ENCODE measurements at regions not wholly inside any gene's neighbourhood (a gene's known extent, or its start where the extent isn't known, plus 50 kb on each side); places are given as distances from the start of the nearest gene placed in this dataset.
"Not testable (repeated sequence)": the region's sequence is repeated elsewhere in the genome, so short reads cannot be mapped to it uniquely, and the experiment has no call there.

DNA sequence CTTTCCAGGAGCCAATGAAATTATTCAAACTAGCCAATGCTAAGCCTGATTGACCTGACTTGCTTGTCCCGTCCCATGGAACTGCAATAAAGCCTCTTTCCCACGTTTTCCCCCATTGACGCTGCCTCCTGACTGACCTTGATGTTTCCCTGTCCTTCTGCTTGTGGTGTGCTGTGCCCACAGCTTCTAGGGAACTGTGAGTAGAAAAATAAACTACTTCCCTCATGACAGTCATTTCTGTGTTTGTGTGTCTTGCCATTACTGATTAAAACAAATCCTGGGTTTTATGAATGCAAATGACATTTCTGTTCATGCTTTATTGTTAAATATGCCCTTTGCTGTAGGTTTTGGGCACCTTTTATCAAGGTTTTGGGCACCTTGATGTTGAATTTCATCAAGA is 91.3 kb upstream of the ABI1 start:
- no peak for DNase-seq (ENCODE audit: low read depth in 2 of 3, low spot score in 1 of 3)

DNA sequence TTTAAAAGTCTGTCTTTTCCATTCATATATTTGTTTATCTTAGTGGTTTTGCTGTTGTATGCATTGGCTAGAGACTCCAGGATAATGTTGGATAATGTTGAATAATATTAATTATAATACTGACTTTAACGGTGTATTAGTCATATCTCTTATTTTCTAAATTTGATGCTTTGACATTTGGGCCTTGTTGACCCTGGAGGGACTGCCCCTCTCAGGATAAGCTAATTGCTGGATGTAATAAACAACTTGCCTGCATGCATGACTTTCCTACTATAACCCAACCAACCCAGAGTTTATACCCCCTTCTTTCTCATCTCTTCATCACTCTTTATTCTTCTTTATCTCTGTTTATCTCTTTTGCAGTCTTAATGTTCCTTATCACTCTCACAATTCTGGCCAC is 90.9 kb upstream of the ABI1 start:
- no peak for DNase-seq (ENCODE audit: low read depth in 2 of 3, low spot score in 1 of 3)

DNA sequence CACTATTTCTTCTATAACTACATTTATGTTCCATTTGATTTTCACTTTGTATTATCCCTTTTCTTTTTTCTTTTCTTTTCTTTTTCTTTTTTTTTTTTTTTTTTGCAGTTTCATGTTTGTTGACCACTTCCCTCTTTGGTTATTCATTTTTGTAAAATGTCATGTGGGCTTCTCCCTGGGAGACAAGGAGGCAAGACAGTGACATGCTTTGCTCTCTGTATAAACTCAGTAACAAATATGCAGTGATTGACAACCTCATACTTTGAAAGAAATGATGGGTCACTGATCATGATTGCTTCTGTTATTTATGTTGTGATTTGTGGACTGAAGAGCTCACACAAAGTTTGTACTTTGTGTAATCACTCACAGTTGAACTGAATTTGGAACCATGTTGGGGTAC is 90.2 kb upstream of the ABI1 start:
- DNase-seq (ENCODE audit: low read depth in 2 of 3, low spot score in 1 of 3), result no peak

DNA sequence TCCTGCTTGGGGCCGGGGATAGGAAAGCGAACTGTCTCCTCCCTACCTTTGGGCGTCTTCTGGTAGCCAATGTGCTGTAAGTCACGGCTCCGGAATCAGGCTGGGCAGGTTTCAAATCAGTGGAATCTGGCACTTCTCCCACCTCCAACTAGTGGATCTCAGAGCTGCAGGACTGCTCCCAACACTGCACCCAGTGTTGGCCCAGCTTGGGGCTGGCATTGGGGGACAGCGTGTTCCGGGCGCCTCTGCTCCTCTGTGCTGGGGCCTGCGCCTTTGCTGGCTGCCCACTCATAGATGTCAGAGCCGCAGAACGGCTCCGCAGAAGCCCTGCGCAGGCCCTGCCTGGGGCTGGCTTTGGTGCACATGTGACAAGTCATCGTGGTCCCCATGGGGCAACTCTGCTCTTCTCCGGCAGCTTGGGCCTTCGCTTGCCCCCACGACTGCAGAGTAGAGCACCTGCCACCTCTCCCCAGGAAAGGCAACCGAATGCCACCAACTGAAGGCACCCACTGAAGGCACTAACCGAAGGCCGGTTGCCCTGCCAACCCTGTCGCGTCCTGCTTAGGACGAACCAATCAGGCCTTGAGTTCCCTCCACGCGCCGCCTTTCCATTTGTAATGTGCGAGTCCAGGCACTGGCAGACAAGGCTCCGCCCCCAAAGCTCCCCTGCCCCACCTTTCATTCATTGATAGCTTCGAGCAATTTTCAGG is 85.5 kb upstream of the ABI1 start:
- no peak for DNase-seq (ENCODE audit: low read depth in 2 of 3, low spot score in 1 of 3)

DNA sequence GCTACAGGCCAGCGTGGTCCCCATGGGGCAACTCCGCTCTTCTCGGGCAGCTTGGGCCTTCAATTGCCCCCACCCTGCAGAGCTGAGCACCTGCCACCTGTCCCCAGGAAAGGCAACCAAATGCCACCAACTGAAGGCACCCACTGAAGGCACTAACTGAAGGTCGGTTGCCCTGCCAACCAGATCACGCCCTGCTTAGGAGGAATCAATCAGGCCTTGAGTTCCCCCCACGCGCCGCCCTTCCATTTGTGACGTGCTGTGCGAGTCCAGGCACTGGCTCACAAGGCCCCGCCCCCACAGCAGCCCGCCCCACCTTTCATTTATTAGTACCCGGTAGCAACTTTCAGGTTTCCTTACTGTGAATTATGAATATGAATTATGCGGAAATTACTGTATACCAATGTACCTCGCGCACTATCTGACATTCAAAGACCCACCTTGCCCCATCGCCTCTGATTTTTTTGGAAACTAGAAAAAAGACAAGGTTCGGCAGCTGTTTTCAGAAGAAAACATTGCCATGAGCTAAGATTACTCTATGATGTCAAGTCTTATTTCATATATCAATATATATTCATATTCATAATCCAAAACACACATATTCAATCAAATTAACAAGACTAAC is 83.6 kb upstream of the ABI1 start:
- no peak for DNase-seq (ENCODE audit: low read depth in 2 of 3, low spot score in 1 of 3)

DNA sequence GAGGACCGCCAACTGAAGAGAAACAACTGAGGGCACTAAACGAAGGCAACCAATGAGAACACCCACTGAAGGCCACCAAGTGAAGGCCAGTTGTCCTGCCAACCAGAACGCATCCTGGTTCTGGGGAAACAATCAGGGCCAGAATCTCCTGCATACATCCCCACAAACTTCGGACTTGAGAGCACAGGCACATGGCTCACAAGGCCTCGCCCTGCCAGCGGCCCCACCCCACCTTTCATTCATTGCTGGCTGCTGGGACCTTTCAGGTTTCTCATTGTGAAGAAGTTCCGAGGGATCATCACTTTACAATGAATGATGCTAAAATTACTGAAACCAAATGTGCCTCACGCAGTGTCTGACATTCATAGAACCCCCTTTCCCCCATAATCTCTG is 79.2 kb upstream of the ABI1 start:
- DNase-seq (ENCODE audit: low read depth in 2 of 3, low spot score in 1 of 3), result no peak

DNA sequence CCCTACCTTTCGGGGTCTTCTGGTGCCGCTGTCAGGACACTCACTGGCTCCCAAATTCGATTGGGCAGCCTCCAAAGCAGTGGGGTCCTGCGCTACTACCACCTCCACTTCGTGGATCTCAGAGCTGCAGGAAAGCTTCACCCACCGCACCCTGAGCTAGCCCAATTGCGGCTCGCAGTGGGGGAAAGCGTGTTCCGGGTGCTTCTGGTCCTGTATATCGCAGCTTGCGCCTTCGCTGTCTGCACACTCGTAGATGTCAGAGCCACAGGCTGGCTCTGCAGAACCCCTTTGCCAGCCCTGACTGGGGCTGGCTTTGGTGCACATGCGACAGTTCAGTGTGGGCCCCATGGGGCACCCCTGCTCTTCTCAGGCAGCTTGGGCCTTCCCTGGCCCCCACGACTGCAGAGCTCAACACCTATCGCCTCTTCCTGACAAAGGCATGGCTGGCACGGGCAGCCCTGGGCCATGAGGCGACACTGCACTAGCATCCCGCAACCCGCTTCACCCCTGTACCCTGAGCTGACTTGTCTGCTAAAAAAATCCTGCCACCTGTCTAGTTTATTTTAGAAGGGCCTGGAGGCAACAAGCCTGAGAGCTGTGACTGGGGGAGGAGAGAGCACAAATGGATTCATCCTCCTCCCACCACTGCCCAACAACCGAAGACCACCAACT is 78.7 kb upstream of the ABI1 start:
- no peak for DNase-seq (ENCODE audit: low read depth in 2 of 3, low spot score in 1 of 3)

DNA sequence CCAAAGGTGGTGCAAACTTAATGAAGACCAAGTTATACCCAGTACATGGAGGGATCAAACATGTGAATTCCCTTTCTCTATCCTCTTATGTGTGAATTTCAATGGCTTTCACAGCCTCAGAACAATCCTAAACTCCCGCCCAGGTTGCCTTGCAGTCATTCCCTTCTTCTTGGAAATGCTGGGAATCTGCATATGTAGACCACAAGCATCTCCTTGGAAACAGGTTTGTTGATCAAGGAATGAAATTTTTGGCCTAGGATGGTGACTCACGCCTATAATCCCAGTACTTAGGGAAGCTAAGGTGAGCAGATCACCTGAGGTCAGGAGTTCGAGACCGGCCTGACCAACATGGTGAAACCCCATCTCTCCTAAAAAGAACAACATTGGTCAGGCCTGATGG is 77.8 kb upstream of the ABI1 start:
- no peak for DNase-seq (ENCODE audit: low read depth in 2 of 3, low spot score in 1 of 3)

DNA sequence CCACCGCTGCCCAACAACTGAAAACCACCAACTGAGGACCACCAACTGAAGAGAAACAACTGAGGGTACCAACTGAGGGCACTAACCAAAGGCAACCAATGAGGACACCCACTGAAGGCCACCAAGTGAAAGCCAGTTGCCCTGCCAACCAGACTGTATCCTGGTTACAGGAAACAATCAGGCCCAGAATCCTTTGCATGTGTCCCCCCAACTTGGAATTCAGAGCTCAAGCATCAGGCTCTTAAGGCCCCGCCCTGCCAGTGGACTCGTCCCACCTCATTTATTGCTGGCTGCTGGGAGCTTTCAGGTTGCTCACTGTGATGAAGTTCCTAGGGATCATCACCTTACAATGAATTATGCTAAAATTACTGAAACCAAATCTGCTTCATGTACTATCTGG is 76.6 kb upstream of the ABI1 start:
- no peak for DNase-seq (ENCODE audit: low read depth in 2 of 3, low spot score in 1 of 3)

DNA sequence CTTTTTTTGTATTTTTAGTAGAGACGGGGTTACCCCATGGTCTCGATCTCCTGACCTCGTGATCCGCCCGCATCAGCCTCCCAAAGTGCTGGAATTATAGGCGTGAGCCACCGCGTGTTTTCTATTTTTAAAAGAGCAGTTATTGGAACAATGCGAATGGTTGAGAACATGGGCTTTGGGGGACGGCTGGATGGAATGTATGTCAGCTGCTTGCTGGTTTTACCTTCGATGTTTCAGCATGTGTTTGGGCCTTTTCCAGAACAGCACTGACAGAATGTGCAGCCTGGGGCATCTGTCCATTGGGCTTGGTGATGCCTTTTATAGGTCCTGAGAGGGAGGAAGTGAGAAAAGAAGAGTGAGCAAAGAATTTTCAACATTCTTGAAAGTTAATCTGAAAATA is 73.4 kb upstream of the ABI1 start:
- DNase-seq (ENCODE audit: low read depth in 2 of 3, low spot score in 1 of 3), result not testable (repeated sequence)

DNA sequence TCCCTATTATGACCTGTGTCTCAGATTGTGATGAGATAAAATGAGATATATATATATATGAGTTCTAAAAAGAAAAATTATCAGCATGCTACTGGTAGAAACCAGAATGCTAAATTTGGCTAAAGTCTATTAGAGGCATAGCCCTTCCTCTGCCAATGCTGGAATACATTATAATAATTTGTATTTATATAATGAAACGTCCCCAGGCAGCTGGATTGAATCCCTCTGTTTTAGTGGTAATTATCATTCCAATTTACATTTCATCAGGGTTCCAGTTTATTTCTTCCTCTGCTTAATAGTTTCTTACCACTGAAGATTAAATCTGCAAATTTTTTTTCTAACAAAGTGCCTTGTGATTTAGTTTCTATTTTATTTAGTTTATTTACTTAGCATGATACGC is 71.8 kb upstream of the ABI1 start:
- DNase-seq (ENCODE audit: low read depth in 2 of 3, low spot score in 1 of 3), result no peak

DNA sequence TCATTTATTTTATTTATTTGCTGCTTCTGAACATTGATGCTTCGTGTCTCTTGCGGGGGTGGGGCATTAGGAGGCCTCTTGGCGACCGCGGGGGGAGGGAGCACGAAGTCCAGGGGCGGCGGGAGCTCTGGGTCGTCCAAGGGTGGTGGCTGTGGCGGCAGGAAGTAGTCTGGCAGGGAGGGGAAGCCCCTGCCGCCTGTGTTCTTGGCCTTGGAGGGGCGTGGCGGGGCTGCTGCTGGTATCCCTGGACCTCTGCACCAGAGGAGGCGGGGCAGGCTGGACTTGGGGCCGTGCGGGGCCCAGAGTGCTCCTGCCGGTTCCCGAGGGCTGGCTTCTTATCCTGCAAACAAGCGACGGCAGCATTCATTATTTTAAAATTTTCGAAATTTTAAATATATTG is 70.5 kb upstream of the ABI1 start:
- DNase-seq (ENCODE audit: low read depth in 2 of 3, low spot score in 1 of 3), result peak in 1 of 3 donors; percentile 2

DNA sequence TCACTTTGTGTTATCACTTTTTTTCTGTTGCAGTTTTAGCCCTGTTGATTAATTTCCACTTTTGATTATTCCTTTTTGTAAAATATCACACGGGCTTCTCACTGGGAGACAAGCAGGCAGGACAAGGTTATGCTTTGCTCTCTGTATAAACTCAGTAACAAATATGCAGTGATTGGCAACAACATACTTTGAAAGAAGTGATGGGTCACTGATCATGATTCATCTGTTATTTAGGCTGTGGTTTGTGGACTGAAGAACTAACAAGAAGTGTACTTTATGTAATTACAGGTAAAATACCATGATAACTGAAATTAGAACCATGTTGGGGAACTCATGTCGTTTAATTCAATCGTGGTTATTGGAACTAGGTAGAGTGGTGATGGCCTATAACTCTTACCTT is 62.1 kb upstream of the ABI1 start:
- not testable (repeated sequence) for DNase-seq (ENCODE audit: low read depth in 2 of 3, low spot score in 1 of 3)

DNA sequence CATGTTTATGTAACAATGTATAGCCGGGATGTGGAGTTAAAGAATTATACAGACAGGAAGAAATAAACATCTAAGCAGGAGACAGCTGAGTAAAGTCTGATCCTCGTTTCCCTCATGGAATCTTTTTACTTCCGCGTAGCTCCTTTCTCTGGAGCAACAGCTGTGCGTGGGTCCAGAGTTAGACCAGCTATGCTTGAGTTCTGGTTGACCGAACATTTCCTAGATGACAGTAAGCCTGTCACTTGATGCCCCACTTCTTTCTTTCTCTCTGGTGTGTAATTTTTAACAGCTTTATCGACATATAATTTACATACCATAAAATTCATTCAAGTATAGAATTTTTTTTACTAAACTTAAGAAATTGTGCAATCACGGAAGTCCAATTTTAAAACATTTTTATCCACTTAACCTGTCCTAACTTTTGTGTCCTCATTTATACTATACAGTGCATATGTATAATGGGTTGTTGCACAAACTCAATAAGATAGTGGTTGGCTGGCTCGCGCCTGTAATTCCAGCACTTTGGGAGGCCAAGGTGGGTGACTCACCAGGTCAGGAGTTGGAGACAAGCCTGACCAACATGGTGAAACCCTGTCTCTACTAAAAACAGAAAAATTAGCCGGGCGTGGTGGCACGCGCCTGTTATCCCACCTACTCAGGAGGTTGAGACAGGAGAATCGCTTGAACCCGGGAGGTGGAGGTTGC is 58.5 kb upstream of the ABI1 start:
- not testable (repeated sequence) for DNase-seq (ENCODE audit: low read depth in 2 of 3, low spot score in 1 of 3)

DNA sequence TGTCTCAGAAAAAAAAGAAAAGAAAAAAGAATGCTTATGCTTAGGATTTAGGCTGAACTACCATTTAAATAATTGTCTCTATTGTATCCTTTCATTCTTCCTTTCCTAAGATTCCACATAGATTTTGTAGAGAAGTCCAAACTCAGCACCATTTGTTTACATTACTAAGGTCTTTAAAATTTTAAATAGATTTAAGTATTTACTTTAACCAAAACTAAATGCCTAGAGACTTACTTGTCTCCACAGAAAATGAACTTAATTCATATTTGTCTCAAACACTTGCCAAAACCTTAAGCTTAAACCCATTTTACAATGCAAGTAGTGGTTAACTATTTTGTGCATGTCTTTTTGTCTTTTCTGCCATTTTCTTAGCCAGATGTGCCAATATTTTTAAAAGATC is 54.1 kb upstream of the ABI1 start:
- DNase-seq (ENCODE audit: low read depth in 2 of 3, low spot score in 1 of 3), result no peak

DNA sequence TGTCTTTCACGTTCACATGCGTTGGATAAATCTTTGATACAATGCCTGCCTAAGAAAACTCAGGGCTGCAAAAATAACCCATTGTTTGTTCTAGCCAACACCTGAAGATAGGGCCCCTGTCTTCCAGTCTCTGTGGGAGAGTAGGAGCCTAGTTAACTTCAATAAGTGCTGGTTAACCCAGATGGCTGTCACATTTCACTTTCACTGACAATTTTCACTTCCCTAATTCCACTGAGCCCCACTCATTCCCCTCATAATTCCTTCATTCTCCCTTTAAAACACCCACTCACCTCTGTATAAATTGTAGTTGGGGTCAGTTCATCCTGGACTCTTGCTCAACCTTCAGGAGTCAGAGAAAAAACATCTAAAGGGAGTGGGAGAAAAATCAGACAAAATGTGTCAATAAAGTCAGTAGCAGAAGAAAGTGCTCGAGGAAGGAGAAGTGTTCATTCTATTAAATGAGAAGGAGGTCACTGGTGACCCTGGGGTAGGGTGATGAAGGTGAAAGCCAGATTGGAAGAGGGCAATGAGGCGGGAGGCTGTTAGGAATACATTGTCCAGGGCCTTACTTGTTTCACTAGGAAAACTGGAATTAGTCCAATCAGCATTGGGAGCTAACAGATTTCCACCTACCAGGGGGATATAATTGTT is 51.2 kb upstream of the ABI1 start:
- DNase-seq (ENCODE audit: low read depth in 2 of 3, low spot score in 1 of 3), result no peak
